OCI-LY1 (cell line): ENCODE measurements at regions not wholly inside any gene's neighbourhood (a gene's known extent, or its start where the extent isn't known, plus 50 kb on each side); places are given as distances from the start of the nearest gene placed in this dataset.

Source experiments
- CTCF ChIP-seq: fragments of 200-600 bp; sonication (generic), shearing (Covaris generic); IDR thresholded peaks from 2 replicates; pipeline ENCODE4 v1.5.1; 2017; ENCODE audit warnings: mild to moderate bottlenecking, antibody characterized with exemption, low read length, moderate library complexity, mixed read lengths
- EZH2 ChIP-seq: fragments of 200-600 bp; sonication (generic), shearing (Covaris generic); IDR thresholded peaks from 2 replicates; pipeline ENCODE4 v1.8.0; 2017; ENCODE audit warnings: borderline replicate concordance, mixed run types, mild to moderate bottlenecking, antibody characterized with exemption, low read length, moderate library complexity, mixed read lengths

DNA sequence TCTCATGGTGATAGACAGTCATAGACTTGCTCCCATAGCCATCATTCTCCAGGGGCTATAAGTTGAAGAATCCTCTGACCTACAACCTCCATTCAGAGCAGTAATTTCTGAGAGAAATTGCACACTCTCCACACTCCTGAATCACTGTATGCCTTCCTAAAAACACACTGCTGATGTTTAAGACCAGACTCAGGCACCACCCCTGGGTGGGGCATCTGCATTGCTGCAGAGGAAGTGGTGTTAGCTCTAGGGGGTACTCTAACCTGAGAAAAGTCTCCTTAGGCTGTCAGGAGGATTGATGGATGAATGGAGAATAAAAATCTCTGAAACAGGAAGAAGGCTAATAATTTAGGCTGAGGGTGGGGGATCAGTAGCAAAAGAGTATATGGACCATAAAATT is 436.1 kb downstream of the DAD1 start:
- TF ChIP-seq CTCF, result no peak
- TF ChIP-seq EZH2, result no peak
